ENCODE measurements at regions not wholly inside any gene's neighbourhood (a gene's known extent, or its start where the extent isn't known, plus 50 kb on each side); places are given as distances from the start of the nearest gene placed in this dataset.

- TF ChIP-seq POLR2AphosphoS5 (IDR thresholded peaks at IDR 0.05; ENCODE audit: insufficient read depth in 1 of 2, low read depth in 1 of 2) (no peak), POLR2A (IDR thresholded peaks at IDR 0.05) (no peak), CTCF (IDR thresholded peaks at IDR 0.05) (no peak)
Measured at GRCh38 chr7:124603066-124603465, 162.5 kb downstream of the GPR37 start.

All from vagina (tissue), 2 donors.